HTR-8/SVneo (cell line): ENCODE measurements at regions not wholly inside any gene's neighbourhood (a gene's known extent, or its start where the extent isn't known, plus 50 kb on each side); places are given as distances from the start of the nearest gene placed in this dataset.
"Not testable (repeated sequence)": the region's sequence is repeated elsewhere in the genome, so short reads cannot be mapped to it uniquely, and the experiment has no call there.

ENCODE experiments used
- DNase-seq: peaks from one replicate; pipeline ENCODE4 v3.0.0; 2011; ENCODE audit warnings: low spot score, mixed read lengths; ENCODE audit not compliant: insufficient read length
- FAIRE-seq: peaks from 2 replicates; lab custom pipeline; 2011; peaks lifted over from hg19 to GRCh38; lab: Jason Lieb, UNC

DNA sequence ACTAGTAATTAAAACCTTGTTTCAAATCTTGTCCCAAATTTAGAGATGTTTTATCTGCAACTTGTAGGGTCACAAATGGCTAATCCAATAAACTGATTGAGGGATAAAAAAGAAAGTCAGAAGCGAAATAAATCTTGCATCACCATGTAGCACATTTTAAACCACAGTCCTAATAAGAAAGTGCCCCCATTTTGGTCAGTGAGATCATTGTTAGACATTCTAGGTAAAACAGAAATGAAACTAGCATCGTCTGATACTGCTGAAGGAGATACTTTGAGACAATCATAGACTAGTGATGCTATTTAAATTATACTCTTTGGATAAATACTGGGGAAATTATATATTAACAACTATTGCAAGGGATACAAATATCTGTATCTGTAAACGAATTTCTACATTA is 247.9 kb downstream of the AMY1C start:
- no peak for DNase-seq
- FAIRE-seq = no peak

GRCh38 chr1:104018922-104019674 is 269.4 kb downstream of the AMY1C start:
- DNase-seq = no peak
- no peak for FAIRE-seq

DNA sequence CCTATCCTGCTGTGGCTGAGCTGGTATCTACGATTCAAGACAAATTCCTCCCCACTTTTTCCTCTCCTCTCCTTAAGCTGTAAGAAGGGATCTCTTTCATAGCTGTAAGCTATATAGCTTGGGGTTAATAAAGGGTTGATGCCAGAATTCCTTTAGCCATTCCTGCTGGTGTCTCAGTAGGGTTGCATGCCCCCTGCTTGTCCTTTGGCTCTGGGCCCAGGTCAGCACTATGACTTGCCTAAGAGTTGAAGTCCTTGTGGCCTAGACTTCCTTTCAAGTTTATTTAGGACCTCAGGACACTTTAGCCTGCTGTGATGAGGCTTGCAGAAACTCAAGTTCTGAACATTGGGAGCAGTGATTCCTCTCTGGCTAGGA is 270.0 kb downstream of the AMY1C start:
- DNase-seq (no peak), FAIRE-seq (no peak)

GRCh38 chr1:104028416-104029035 is 278.8 kb downstream of the AMY1C start:
- FAIRE-seq (no peak), DNase-seq (no peak)

DNA sequence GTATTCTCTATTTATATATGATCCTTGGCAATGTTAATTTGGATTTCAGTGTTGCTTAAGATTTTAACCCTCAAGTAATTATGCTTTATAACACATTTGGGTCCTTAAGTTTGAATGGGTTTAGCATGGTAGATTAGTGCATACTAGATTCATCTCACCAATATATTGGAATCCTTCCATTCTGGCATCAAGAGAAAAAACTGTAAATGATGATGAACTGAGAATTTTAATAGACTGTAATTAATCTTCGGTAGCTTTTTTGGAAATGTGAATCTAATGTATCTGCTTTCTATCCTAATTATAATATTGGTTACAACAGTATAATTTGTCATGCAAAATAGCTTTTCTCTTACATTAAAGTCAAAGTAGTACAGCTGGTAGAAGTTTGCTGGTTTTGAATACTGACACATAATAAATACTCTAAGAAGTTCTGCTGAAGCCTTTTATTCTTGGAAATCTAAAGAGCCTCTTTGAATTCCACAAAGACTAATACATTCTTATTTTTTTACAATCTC is 279.8 kb downstream of the AMY1C start:
- DNase-seq (no peak), FAIRE-seq (no peak)

DNA sequence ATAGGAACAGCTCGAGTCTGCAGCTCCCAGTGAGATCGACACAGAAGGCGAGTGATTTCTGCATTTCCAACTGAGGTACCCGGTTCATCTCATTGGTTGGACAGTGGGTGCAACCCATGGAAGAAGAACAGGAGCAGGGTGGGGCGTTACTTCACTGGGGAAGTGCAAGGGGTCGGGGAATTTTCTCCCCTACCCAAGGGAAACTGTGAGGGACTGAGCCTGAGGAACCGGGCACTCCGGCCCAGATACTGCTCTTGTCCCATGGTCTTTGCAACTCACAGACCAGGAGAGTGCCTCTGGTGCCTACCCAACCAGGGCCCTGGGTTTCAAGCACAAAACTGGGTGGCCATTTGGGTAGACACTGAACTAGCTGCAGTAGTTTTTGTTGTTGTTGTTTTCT is 307.1 kb downstream of the AMY1C start:
- no peak for DNase-seq
- no peak for FAIRE-seq

DNA sequence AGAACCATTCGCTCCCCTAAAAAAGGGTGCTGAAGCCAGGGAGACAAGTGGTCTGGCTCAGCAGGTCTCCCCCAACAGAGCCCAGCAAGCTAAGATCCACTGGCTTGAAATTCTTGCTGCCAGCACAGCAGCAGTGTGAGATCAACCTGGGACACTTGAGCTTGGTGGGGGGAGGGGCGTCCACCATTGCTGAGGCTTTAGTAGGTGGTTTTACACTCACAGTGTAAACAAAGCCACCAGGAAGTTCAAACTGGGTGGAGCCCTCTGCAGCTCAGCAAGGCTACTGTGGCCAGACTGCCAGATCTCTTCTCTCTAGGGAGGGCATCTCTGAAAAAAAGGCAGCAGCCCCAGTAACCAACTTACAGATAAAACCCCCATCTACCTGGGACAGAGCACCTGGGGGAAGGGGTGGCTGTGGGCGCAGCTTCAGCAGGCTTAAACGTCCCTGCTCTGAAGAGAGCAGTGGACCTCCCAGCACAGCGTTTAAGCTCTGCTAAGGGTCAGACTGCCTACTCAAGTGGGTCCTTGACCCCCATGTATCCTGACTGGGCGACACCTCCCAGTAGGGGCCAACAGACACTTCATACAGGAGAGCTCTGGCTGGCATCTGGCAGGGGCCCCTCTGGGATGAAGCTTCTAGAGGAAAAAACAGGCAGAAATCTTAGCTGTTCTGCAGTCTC is 307.7 kb downstream of the AMY1C start:
- DNase-seq, FAIRE-seq: not testable (repeated sequence)

GRCh38 chr1:104061637-104062036 is 311.9 kb downstream of the AMY1C start:
- not testable (repeated sequence) for FAIRE-seq, DNase-seq

GRCh38 chr1:104064399-104064798 is 314.7 kb downstream of the AMY1C start:
- no peak for FAIRE-seq

DNA sequence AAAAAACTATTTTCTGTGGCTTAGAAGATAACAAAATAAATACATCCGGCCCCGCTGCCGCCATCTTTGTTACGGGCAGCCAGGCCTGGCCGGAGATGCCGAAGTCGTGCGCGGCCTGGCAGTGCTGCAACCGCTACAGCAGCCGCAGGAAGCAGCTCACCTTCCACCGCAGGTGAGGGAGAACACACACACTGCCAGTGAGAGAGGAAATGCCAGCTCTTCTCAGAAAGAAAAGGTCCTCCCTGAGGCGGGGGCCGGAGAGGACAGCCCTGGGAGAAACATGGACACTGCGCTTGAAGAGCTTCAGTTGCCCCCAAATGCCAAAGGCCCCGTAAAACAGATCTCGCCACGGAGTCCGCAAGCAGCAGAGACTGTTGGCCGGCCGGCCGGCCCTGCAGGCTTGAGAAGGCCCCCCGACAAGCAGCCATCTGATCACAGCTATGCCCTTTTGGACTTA is 323.2 kb downstream of the AMY1C start:
- DNase-seq (no peak), FAIRE-seq (no peak)

More at GRCh38 chr1:104064399-104064798, 314.7 kb downstream of the AMY1C start:
- no peak for DNase-seq

- DNase-seq (no peak), FAIRE-seq (no peak)
Measured at GRCh38 chr1:104073463-104073902, 323.8 kb downstream of the AMY1C start.

DNA sequence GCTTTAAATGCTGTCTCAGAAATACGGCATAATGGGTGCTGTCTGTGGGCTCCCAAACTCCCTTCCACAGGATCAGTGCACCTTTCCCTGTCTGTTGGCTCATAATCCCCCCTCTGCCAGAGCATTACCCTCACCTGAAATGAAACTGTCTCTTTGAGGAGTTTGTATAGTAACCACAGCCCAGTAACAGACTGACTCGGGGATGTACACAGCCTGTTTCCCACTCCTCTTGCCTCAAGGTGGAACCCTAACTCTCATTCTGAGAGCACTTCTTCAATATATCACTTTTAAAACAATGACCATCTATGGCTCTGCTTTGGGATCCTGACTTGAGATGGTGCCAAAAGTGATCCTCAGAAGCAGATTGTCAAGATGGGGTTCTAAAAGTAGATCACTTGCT is 332.5 kb downstream of the AMY1C start:
- no peak for DNase-seq
- FAIRE-seq = no peak

DNA sequence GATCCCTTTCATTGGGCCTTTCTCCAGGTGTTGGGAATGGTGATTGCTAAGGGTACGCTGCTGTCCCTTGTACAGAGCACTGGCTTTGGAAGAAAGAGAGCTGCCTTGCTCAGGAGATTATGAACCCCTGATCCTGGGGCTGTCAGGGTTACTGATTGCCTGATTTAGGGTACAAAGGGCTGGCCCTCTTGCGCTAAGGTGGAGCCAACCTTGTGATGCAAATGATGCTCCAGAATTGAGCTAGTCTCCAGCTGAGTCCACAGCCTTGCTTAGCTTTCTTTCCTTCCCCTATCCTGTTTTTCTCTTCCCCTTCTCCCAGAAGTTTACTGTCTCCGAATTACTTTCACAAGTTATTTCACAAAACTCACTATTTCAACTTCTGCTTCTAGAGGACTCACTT is 334.7 kb downstream of the AMY1C start:
- FAIRE-seq = no peak
- no peak for DNase-seq

GRCh38 chr1:104092698-104093097 is 343.0 kb downstream of the AMY1C start:
- DNase-seq = no peak
- FAIRE-seq = no peak

GRCh38 chr1:104098837-104099236 is 349.1 kb downstream of the AMY1C start:
- FAIRE-seq (no peak), DNase-seq (no peak)

DNA sequence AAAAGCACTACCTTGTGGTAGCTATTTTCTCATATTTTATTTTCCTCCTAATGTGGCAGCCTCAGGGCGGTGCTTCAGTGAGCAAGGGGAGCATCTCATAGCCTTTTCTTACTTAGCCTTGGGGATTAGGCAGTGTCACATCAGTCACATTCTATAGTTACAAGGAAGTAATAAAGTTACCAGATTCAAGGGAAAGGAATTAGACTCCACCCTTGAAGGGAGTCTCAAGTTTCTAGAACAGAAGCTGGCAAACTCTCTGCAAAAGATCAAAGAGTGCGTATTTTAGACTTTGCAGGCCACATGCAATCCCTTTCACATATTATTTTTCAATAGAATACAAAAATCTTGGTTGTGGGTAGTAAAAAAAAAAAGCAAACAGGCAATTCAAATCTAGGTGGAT is 350.4 kb downstream of the AMY1C start:
- DNase-seq (no peak), FAIRE-seq (no peak)

- no peak for DNase-seq
- FAIRE-seq = no peak
Measured at GRCh38 chr1:104105465-104105864, 355.8 kb downstream of the AMY1C start.

DNA sequence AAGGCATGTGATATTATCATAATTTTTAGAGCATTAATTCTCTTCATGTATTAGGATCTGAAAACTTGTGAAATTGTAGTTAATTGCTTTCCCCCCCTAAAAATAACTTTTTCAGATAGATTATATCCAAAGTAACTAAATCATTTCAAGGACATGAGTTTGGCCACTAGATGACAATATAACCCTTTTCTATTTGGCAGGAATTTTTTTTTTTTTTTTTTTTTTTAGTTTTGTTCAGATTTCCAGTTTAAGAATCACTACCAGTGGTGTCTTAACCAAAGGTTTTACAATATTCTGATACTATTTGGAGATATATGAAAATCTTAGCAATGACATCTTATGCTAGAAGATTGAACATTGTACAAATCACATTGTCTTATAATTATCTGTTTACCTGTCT is 370.8 kb downstream of the AMY1C start:
- no peak for DNase-seq
- FAIRE-seq = no peak

GRCh38 chr1:104121271-104121670 is 371.6 kb downstream of the AMY1C start:
- DNase-seq = no peak
- no peak for FAIRE-seq

- no peak for FAIRE-seq
- no peak for DNase-seq
Measured at GRCh38 chr1:104125266-104125665, 375.6 kb downstream of the AMY1C start.

DNA sequence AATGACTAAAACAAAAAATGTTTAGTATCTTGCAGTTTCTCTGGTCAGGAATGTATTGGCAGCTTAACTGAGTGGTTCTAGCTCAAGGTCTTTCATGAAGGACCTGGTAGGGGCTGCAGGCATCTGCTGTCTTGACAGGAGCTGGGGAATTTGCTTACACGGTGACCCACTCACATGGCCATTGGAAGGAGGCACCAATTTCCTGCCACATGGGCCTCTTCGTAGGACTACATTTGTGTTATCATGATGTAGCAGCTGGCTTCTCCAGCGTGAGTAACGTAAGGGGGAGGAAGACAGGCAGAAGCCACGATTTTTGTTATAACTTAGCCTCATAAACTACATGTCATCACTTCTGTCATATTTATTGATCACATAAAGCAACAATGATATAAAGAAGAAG is 376.3 kb downstream of the AMY1C start:
- DNase-seq = no peak
- no peak for FAIRE-seq
